Prostate gland (tissue), 2 donors: ENCODE measurements at regions not wholly inside any gene's neighbourhood (a gene's known extent, or its start where the extent isn't known, plus 50 kb on each side); places are given as distances from the start of the nearest gene placed in this dataset.

ENCODE experiments used
- CTCF ChIP-seq, 4 experiments: fragments of 200-600 bp in 2 of 4; fragments of 450-650 bp in 2 of 4; sonication (generic) in 2 of 4; IDR thresholded peaks; 1 replicate in 3 of 4; 2 replicates in 1 of 4; pipeline ENCODE4 v1.5.1; 2016 to 2019; ENCODE audit warnings: antibody characterized with exemption in 4 of 4, mild to moderate bottlenecking in 2 of 4, moderate library complexity in 2 of 4
- POLR2A ChIP-seq: fragments of 450-650 bp; IDR thresholded peaks from one replicate; pipeline ENCODE4 v1.6.1; 2016; ENCODE audit warnings: antibody characterized with exemption, mild to moderate bottlenecking
- POLR2AphosphoS5 ChIP-seq: sonication (generic); formaldehyde crosslinking; IDR thresholded peaks from one replicate; pipeline ENCODE4 v1.6.1; 2017; ENCODE audit warnings: antibody characterized with exemption

- no peak for TF ChIP-seq CTCF (IDR thresholded peaks at IDR 0.05)
- no peak for TF ChIP-seq POLR2AphosphoS5
- no peak for TF ChIP-seq POLR2A
These were observed 348.1 kb downstream of the CDC5L start for GRCh38 chr6:44735630-44735963.
